SH-SY5Y (cell line): ENCODE measurements at regions not wholly inside any gene's neighbourhood (a gene's known extent, or its start where the extent isn't known, plus 50 kb on each side); places are given as distances from the start of the nearest gene placed in this dataset.

Experiments
- GATA2 ChIP-seq: IDR thresholded peaks from 2 replicates; pipeline ENCODE4 v1.6.1; 2011; ENCODE audit warnings: mild to moderate bottlenecking, low read depth, low read length
- GATA3 ChIP-seq: IDR thresholded peaks from 2 replicates; pipeline ENCODE4 v1.6.1; 2011; ENCODE audit warnings: low read depth, mild to moderate bottlenecking, low read length, moderate library complexity

DNA sequence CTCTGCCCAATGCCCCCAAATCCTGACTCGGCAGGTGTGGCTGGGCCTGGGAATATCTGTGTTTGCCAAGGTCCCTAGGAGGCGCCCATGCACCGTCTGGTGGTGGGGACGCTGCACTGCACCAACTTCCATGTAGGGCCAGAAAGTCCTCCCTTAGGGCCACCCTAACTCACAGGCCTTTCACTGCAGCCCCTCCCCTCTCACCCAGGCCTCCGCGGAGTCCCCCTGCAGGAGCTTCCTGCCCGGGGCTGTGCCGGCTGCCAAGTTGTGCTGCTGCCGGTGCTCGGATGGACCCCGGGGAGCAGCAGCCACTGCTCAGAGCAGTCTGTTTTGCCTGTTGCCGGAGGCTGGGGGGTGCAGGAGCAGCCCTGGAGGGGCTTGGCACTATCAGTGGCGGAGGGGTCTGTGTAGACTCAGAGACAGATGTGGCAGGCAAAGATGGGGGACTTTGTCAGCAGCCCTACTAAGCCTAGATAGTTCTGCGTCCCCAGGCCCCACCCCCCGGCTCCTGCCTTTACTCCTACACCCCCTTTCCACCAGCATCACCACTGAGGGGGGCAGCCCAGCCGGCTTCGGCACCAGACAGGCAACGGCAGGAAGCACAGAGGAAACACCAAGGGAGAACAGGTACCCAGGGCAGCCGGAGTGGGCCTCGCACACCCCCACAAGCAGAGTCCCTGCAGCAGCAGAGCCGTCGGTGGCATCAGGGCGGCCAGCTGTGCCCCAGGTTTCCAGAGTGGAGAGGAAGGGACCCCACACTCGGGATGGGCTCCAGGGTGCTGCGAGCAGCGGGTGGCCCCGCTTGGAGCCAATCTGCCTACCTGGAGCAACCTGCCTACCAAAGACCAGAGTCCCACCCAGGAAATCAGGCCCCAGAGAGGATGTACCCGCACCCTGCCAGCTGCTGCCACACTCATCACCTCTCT, 124.3 kb downstream of the TRIM29 start:
- TF ChIP-seq GATA2 (no peak), GATA3 (no peak)
